GM10248 (cell line): ENCODE measurements at regions not wholly inside any gene's neighbourhood (a gene's known extent, or its start where the extent isn't known, plus 50 kb on each side); places are given as distances from the start of the nearest gene placed in this dataset.
"Not testable (repeated sequence)": the region's sequence is repeated elsewhere in the genome, so short reads cannot be mapped to it uniquely, and the experiment has no call there.

ENCODE experiments used
- CTCF ChIA-PET: fragments of 300-600 bp; sonication (Branson Sonifier 250); formaldehyde crosslinking; extraction: SDS; loops from one replicate; lab custom pipeline; 2021; ENCODE audit warnings: antibody characterized with exemption; lab: Yijun Ruan, JAX
- POLR2A ChIA-PET: fragments of 350-650 bp; sonication (Branson Sonifier 250); formaldehyde crosslinking; extraction: SDS; loops from one replicate; lab custom pipeline; 2020; ENCODE audit warnings: antibody characterized with exemption; lab: Yijun Ruan, JAX
- DNase-seq: peaks from one replicate; pipeline ENCODE4 v3.0.0; 2012; ENCODE audit errors: extremely low spot score
- TF ChIP-seq, protein P1 (sequence below): IDR thresholded peaks from 2 replicates; pipeline ENCODE4 v1.5.1; 2012; ENCODE audit warnings: mild to moderate bottlenecking, low read depth; ENCODE audit errors: extremely low read depth, missing control alignments, control extremely low read depth

DNA sequence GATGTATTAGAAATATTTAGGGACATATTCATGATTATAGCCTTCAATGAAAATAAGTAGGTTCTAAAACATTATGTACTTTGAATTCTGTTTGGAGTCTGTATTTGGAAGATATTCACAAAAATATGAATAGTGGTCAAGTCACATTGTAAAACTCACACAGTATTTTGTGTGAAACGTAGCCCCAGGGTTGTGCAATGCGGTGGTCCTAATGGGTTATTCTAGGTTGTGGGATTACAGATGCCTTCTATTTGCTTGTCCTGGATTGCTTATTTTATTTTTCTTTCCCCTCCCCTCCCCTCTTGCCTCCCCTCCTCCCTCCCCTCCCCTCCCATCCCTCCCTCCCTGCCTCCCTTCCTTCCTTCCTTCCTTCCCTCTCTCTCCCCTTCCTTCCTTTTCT is 93.7 kb upstream of the THUMPD2 start:
- ChIA-PET CTCF (no interaction called here), POLR2A (no interaction called here)
- TF ChIP-seq, protein P1, sequence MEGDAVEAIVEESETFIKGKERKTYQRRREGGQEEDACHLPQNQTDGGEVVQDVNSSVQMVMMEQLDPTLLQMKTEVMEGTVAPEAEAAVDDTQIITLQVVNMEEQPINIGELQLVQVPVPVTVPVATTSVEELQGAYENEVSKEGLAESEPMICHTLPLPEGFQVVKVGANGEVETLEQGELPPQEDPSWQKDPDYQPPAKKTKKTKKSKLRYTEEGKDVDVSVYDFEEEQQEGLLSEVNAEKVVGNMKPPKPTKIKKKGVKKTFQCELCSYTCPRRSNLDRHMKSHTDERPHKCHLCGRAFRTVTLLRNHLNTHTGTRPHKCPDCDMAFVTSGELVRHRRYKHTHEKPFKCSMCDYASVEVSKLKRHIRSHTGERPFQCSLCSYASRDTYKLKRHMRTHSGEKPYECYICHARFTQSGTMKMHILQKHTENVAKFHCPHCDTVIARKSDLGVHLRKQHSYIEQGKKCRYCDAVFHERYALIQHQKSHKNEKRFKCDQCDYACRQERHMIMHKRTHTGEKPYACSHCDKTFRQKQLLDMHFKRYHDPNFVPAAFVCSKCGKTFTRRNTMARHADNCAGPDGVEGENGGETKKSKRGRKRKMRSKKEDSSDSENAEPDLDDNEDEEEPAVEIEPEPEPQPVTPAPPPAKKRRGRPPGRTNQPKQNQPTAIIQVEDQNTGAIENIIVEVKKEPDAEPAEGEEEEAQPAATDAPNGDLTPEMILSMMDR: no peak
- no peak for DNase-seq

DNA sequence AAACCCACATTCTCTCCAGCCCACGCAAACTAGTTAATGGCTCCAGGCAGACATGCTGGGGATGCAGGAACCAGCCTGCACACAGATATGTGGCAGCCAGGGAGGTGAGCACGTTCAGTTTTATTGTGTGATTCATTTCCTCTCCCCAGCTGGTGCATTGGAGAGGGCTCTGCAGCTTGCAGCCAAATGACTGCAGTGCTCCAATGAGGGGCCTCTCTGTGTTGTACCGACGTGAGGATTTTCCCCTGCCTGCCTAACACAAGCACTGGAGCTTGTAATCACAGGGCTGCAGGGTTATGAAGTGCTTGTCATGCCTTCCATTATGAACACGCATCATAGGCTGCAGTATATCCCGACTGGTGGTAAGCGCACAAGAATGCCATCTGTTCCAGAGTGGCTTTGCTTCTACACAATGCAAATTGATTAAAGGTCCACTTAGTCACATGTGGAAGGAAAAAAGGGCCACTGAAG is 92.3 kb upstream of the THUMPD2 start:
- ChIA-PET CTCF (no interaction called here), POLR2A (no interaction called here)
- TF ChIP-seq, protein P1: no peak
- no peak for DNase-seq

DNA sequence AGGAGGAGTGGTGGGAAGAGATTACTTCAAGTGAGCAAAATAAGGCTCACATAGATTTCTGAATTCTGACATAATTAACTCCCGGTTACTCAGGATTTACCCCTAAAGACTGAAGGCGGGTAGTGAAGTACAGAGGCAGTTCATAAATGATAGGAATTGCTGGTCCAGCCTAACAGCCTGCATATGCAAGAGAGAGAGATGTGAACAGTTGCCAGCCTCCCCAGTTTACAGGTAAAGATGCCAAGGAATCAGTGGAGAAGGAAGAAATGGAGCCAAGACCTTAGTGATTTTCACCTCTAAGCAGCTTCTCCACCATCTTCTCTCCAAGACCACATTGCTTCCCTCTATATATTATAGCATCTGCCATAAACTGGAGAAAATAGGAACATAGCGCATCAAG is 91.8 kb upstream of the THUMPD2 start:
- ChIA-PET POLR2A (no interaction called here), CTCF (no interaction called here)
- TF ChIP-seq, protein P1: no peak
- DNase-seq: no peak

DNA sequence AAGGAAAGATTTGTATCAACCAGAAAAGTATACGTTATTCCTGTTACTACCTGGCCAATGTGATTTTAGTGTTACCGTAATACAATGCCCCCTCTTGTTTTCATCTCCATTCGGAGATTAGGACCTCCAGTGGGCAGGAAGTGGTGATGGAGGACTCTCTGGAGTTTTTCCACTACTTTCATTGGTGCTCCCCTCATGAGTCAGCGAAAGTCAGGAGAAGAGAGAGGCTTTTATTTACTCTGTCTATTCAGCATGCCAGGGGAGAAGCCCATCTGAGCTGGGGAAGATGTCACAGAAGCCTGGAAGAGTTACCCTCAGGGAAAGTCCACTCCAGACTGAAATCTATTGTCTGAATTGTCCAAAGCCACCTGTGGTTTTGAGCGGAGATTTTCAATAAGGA is 88.2 kb upstream of the THUMPD2 start:
- POLR2A ChIA-PET: no interaction called here
- CTCF ChIA-PET: no interaction called here
- TF ChIP-seq, protein P1: no peak
- no peak for DNase-seq

DNA sequence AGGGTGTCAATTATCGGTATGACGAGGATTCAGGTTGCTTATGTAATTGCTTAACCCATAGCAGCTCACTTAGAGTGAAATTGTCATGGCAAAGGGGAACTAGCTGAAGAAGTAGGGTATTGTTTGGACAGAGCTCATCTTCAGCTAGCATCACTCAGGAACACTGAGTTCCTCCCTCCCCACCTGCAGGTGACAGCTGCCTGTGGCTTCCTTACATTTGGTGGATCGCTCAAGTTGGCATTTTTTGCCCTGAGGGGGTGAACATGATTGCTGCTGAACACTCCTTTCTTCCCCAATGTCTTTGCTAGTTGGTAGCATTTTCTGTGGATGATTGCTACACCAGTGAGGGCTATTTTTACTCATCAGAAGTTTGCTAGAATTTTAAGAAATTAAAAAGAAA is 86.7 kb upstream of the THUMPD2 start:
- TF ChIP-seq, protein P1: no peak
- ChIA-PET CTCF (interaction anchor here (0.7 to 1.3 kb wide), 2 partner anchors 19 kb away, joined by 3 read pairs; no protein-coding TSS in a partner anchor), POLR2A (no interaction called here)
- no peak for DNase-seq

DNA sequence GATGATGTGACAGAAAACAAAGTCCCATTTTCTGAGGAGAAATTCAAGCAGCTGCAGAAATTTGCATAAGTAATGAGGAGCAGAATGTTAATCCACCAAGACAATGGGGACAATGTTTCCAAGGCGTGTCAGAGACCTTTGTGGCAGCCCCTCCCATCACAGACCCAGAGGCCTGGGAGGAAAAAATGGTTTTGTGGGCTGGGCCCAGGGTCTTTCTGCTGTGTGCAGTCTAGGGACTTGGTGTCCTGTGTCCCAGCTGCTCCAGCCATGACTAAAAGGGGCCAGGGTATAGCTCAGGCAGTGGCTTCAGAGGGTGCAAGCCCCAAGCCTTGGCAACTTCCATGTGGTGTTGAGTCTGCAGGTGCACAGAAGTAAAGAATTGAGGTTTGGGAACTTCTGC is 84.6 kb upstream of the THUMPD2 start:
- DNase-seq, CTCF ChIA-PET, POLR2A ChIA-PET: not testable (repeated sequence)

DNA sequence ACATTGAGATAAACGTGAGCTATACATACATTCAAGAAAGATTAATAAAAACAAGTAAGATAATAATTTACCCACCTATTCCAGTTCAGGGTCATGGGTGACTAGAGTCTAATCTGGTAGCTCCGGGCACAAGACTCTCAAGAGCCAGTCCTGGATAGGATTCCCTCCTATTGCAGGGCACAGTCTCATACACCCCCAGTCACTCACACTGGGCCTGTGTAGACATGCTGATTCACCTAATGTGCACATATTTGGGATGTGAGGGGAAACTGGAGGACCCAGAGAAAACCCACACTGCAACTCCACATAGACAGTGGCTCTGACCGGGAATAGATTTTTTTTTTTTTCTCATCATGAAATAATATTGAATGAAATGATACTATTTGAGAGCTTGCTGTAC is 81.5 kb upstream of the THUMPD2 start:
- POLR2A ChIA-PET: no interaction called here
- no peak for DNase-seq
- CTCF ChIA-PET: interaction anchor here (1.3 kb wide), 1 partner anchor 23 kb away, joined by 6 read pairs; no protein-coding TSS in a partner anchor
- TF ChIP-seq, protein P1: no peak
